Left colon (tissue), 2 donors: ENCODE measurements at regions not wholly inside any gene's neighbourhood (a gene's known extent, or its start where the extent isn't known, plus 50 kb on each side); places are given as distances from the start of the nearest gene placed in this dataset.

Experiments
- ATAC-seq: fragments of 200-7000 bp; cut with Tn5 transposase; one replicate; pipeline ENCODE4 v1.9.1; 2020; ENCODE audit warnings: mild to moderate bottlenecking, moderate library complexity
- DNase-seq, 2 donors: peaks; one replicate each; pipeline ENCODE4 v3.0.0-alpha.2; 2020
- intact Hi-C, 2 donors: fragments of 100-400 bp; cut with DNase I in 1 of 2; cut with micrococcal nuclease in 1 of 2; formaldehyde crosslinking; loops; one replicate each; pipeline versions ENCODE4 v1.11.2 to v1.14.0; 2022; cut with DNase I, micrococcal nuclease
- donor health status: DM: no; HTN: no; CAD: no.
- donor health status: DM: yes; HTN: yes; CAD: no.

- ATAC-seq, result no peak
- no peak for DNase-seq
- intact Hi-C loops, result loop anchor here in 1 of 2 donors (10.0 kb wide), 1 partner anchor 271 kb away; no protein-coding TSS in a partner anchor
Observed at GRCh38 chr14:100655741-100656085, 68.5 kb upstream of the BEGAIN start.

- intact Hi-C loops, result loop anchor here in 1 of 2 donors (10.0 kb wide), 1 partner anchor 272 kb away; no protein-coding TSS in a partner anchor
- ATAC-seq, result no peak
Observed at GRCh38 chr14:100656996-100657395, 69.7 kb upstream of the DLK1 start.

GRCh38 chr14:100657780-100658179 lies 68.9 kb upstream of the DLK1 start:
- intact Hi-C loops, result loop anchor here in 1 of 2 donors (10.0 kb wide), 1 partner anchor 273 kb away; no protein-coding TSS in a partner anchor

More at GRCh38 chr14:100656996-100657395, 69.7 kb upstream of the DLK1 start:
- no peak for DNase-seq

GRCh38 chr14:100658181-100658886 lies 68.4 kb upstream of the DLK1 start:
- intact Hi-C loops, result loop anchor here in 1 of 2 donors (10.0 kb wide), 1 partner anchor 274 kb away; no protein-coding TSS in a partner anchor
- peak; percentile 64 for ATAC-seq
- DNase-seq, result peak in 1 of 2 donors; percentile 49

More at GRCh38 chr14:100657780-100658179, 68.9 kb upstream of the DLK1 start:
- DNase-seq (no peak), ATAC-seq (no peak)

GRCh38 chr14:100659345-100660001 lies 67.2 kb upstream of the DLK1 start:
- ATAC-seq, result no peak
- intact Hi-C loops, result loop anchor here in 1 of 2 donors (10.0 kb wide), 1 partner anchor 275 kb away; no protein-coding TSS in a partner anchor
- no peak for DNase-seq

GRCh38 chr14:100660498-100660881 lies 66.2 kb upstream of the DLK1 start:
- DNase-seq, result no peak
- ATAC-seq, result no peak

GRCh38 chr14:100660882-100661635 lies 65.6 kb upstream of the DLK1 start:
- ATAC-seq (no peak), DNase-seq (no peak)
- intact Hi-C loops, result no loop called here

More at GRCh38 chr14:100660498-100660881, 66.2 kb upstream of the DLK1 start:
- intact Hi-C loops, result no loop called here

- DNase-seq, result peak; percentile 70 to 72
- intact Hi-C loops, result no loop called here
- peak; percentile 51 for ATAC-seq
Observed at GRCh38 chr14:100662879-100663760, 63.6 kb upstream of the DLK1 start.

- no peak for ATAC-seq
- intact Hi-C loops, result no loop called here
- DNase-seq, result no peak
Observed at GRCh38 chr14:100663761-100664052, 63.0 kb upstream of the DLK1 start.

GRCh38 chr14:100664231-100664630 lies 62.5 kb upstream of the DLK1 start:
- intact Hi-C loops, result no loop called here
- ATAC-seq (no peak), DNase-seq (no peak)

- peak; percentile 2 for ATAC-seq
Observed at GRCh38 chr14:100664841-100665510, 61.7 kb upstream of the DLK1 start.

GRCh38 chr14:100665511-100666032 lies 61.1 kb upstream of the DLK1 start:
- ATAC-seq (peak; percentile 79), DNase-seq (peak; percentile 72 to 78)
- intact Hi-C loops, result no loop called here

More at GRCh38 chr14:100664841-100665510, 61.7 kb upstream of the DLK1 start:
- intact Hi-C loops, result no loop called here
- peak in 1 of 2 donors; percentile 62 for DNase-seq

GRCh38 chr14:100666403-100666802 lies 60.3 kb upstream of the DLK1 start:
- intact Hi-C loops, result no loop called here
- DNase-seq (no peak), ATAC-seq (no peak)

- DNase-seq (no peak), ATAC-seq (no peak)
- intact Hi-C loops, result no loop called here
Observed at GRCh38 chr14:100666851-100667250, 59.8 kb upstream of the DLK1 start.

- no peak for DNase-seq
- no peak for ATAC-seq
- intact Hi-C loops, result no loop called here
Observed at GRCh38 chr14:100667656-100668055, 59.0 kb upstream of the DLK1 start.

- DNase-seq (peak in 1 of 2 donors; percentile 32), ATAC-seq (peak; percentile 32)
- intact Hi-C loops, result no loop called here
Observed at GRCh38 chr14:100668352-100668751, 58.3 kb upstream of the DLK1 start.

GRCh38 chr14:100669011-100669412 lies 57.7 kb upstream of the DLK1 start:
- intact Hi-C loops, result no loop called here
- ATAC-seq (no peak), DNase-seq (no peak)

GRCh38 chr14:100669468-100669867 lies 57.2 kb upstream of the DLK1 start:
- DNase-seq, result no peak
- intact Hi-C loops, result no loop called here
- no peak for ATAC-seq
